Activated CD4-positive, alpha-beta T cell treated with anti-CD3 and anti-CD28 coated beads, Interleukin-2, amount 50 U/mL, for 24 hours (primary cell): ENCODE measurements at regions not wholly inside any gene's neighbourhood (a gene's known extent, or its start where the extent isn't known, plus 50 kb on each side); places are given as distances from the start of the nearest gene placed in this dataset.

Experiments used
- DNase-seq, 2 donors: peaks; one replicate each; pipeline ENCODE4 v3.0.0-alpha.2; 2020; ENCODE audit warnings: low read depth in 1 of 2, low spot score in 1 of 2

- no peak for DNase-seq
Observed at GRCh38 chr2:174668075-174668474, 70.5 kb upstream of the WIPF1 start.

- no peak for DNase-seq
Observed at GRCh38 chr2:174667250-174667860, 69.8 kb upstream of the WIPF1 start.

GRCh38 chr2:174666845-174667244 is 69.2 kb upstream of the WIPF1 start:
- DNase-seq: no peak

- no peak for DNase-seq
Observed at GRCh38 chr2:174666312-174666711, 68.7 kb upstream of the WIPF1 start.

- DNase-seq: no peak
Observed at GRCh38 chr2:174664084-174664759, 66.6 kb upstream of the WIPF1 start.

GRCh38 chr2:174663550-174663949 is 65.9 kb upstream of the WIPF1 start:
- DNase-seq: no peak

- DNase-seq: no peak
Observed at GRCh38 chr2:174662859-174663258, 65.3 kb upstream of the WIPF1 start.

GRCh38 chr2:174662459-174662858 is 64.9 kb upstream of the WIPF1 start:
- DNase-seq: no peak

GRCh38 chr2:174660984-174661675 is 63.5 kb upstream of the WIPF1 start:
- DNase-seq: no peak

- DNase-seq: no peak
Observed at GRCh38 chr2:174659069-174659900, 61.7 kb upstream of the WIPF1 start.

GRCh38 chr2:174656676-174657176 is 59.1 kb upstream of the WIPF1 start:
- no peak for DNase-seq

GRCh38 chr2:174656035-174656434 is 58.4 kb upstream of the WIPF1 start:
- no peak for DNase-seq

GRCh38 chr2:174654419-174654941 is 56.9 kb upstream of the WIPF1 start:
- DNase-seq: no peak

- no peak for DNase-seq
Observed at GRCh38 chr2:174648896-174649295, 51.3 kb upstream of the WIPF1 start.
